ENCODE measurements at regions not wholly inside any gene's neighbourhood (a gene's known extent, or its start where the extent isn't known, plus 50 kb on each side); places are given as distances from the start of the nearest gene placed in this dataset.

DNA sequence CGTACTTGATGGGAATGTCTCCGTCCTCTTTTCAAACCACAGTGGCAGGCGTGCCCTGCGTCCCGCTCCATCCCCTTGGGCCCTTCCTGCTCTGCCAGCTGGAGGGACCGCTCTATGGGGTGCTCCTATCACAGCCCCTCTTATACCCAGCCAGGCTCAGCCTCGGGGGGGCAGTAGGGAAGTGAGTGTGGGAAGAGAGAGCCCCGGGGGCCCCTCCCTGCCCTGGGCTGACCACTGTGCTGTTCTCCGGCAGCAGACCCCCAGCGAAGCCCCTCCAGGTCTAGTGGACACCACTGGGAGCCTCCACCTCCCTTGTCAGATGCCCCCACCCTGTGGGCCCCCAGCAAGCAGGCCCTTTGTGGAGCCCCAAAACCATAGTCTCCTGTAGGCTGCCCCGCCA lies 572.5 kb downstream of the BRD1 start:
- FAIRE-seq, result no peak
- DNase-seq (ENCODE audit: insufficient read length, low spot score), result no peak
- TF ChIP-seq TAF1 (IDR thresholded peaks at IDR 0.05; ENCODE audit: low read depth, low read length) (no peak), SPI1 (IDR thresholded peaks at IDR 0.05; ENCODE audit: low read depth, low read length) (no peak), POU2F2 (IDR thresholded peaks at IDR 0.05; ENCODE audit: low read depth, low read length) (no peak), POLR2AphosphoS5 (IDR thresholded peaks at IDR 0.05; ENCODE audit: low read depth, low read length) (no peak), POLR2A (IDR thresholded peaks at IDR 0.05; ENCODE audit: low read depth, low read length) (no peak), PAX5 (IDR thresholded peaks at IDR 0.05; ENCODE audit: insufficient read depth, low read length, severe bottlenecking) (no peak)

DNA sequence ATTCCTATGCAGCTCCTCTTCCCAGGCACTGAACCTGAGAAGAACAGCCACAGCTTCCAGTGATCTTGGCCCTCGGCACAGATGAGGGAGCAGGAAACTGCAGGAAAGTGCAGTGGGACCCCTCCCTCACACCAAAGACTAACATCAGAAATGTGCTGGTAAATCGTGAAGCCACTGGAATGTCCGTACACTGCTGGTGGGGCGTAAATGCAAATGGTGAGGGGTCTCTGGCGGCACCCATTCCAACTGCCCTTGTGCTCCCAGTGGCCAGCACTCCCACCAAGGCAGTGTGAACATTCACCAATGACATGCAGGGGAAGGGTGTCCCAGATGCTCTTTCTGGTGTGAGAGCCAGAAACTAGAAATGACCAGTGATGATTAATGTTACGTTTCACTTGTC lies 574.0 kb downstream of the BRD1 start:
- DNase-seq (ENCODE audit: insufficient read length, low spot score) (no peak), FAIRE-seq (no peak)
- TF ChIP-seq POLR2A (IDR thresholded peaks at IDR 0.05; ENCODE audit: low read depth, low read length), result no peak
- TF ChIP-seq TAF1 (IDR thresholded peaks at IDR 0.05; ENCODE audit: low read depth, low read length), result no peak
- no peak for TF ChIP-seq POU2F2 (IDR thresholded peaks at IDR 0.05; ENCODE audit: low read depth, low read length)
- TF ChIP-seq POLR2AphosphoS5 (IDR thresholded peaks at IDR 0.05; ENCODE audit: low read depth, low read length), result no peak
- TF ChIP-seq SPI1 (IDR thresholded peaks at IDR 0.05; ENCODE audit: low read depth, low read length), result no peak
- TF ChIP-seq PAX5 (IDR thresholded peaks at IDR 0.05; ENCODE audit: insufficient read depth, low read length, severe bottlenecking), result no peak

DNA sequence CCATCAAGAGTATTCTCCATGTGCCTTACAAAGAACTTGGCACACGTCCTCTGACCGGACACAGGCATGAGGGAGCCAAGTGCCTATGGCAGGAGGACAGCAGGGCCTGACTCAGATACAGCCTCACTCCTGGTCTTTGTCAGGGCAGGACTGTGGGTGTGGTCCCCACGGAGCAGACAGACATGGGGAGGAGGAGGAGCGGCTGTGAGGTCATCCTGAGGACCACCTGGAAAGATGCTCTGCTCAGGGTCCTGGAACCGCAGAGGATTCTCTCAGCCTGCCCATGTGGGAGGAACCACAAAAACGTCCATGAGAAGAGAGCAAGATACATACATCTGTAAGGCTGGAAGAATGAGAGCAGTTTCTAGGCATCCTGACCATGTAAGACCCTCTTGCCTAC lies 576.3 kb downstream of the BRD1 start:
- DNase-seq (ENCODE audit: insufficient read length, low spot score), result no peak
- TF ChIP-seq PAX5 (IDR thresholded peaks at IDR 0.05; ENCODE audit: insufficient read depth, low read length, severe bottlenecking), result no peak
- TF ChIP-seq POLR2AphosphoS5 (IDR thresholded peaks at IDR 0.05; ENCODE audit: low read depth, low read length), result no peak
- no peak for TF ChIP-seq POLR2A (IDR thresholded peaks at IDR 0.05; ENCODE audit: low read depth, low read length)
- no peak for TF ChIP-seq POU2F2 (IDR thresholded peaks at IDR 0.05; ENCODE audit: low read depth, low read length)
- no peak for TF ChIP-seq SPI1 (IDR thresholded peaks at IDR 0.05; ENCODE audit: low read depth, low read length)
- no peak for TF ChIP-seq TAF1 (IDR thresholded peaks at IDR 0.05; ENCODE audit: low read depth, low read length)
- FAIRE-seq, result no peak

DNA sequence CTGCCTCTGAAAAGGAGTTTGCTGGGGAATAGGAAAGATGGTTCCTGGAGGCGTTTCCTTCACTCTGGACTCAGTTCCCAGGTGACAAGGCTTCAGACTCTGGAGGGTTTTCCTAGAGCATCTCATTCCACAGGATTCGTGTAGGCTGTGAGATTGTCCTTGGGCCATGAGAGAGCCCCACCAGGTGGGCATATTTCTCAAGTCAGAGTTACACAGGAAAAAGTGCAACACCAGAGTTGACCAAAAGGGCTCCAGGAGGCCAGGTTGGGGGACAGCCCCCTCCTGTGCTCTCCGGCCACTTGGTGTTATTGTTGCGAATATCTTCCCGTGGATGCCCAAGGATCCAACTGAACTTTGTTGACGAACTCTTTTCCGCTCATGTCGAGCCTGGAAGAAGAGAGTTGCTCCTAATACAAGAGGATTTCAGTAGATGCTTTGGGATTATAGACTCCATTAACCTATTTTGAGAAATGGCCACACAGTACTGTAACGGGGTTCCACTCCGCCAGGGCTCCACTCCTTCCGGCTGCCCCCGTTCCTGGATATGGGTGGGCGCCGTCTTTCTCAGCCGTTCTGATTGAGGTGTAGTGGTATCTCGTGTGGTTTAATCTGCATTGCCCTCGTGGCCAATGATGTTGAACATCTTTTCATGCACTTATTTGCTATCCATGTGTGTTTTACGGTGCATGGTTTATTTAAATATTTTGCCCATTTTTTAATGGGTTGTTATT lies 580.3 kb downstream of the BRD1 start:
- TF ChIP-seq POLR2AphosphoS5 (IDR thresholded peaks at IDR 0.05; ENCODE audit: low read depth, low read length), result no peak
- no peak for TF ChIP-seq POU2F2 (IDR thresholded peaks at IDR 0.05; ENCODE audit: low read depth, low read length)
- no peak for TF ChIP-seq PAX5 (IDR thresholded peaks at IDR 0.05; ENCODE audit: insufficient read depth, low read length, severe bottlenecking)
- TF ChIP-seq SPI1 (IDR thresholded peaks at IDR 0.05; ENCODE audit: low read depth, low read length), result no peak
- TF ChIP-seq POLR2A (IDR thresholded peaks at IDR 0.05; ENCODE audit: low read depth, low read length), result no peak
- TF ChIP-seq TAF1 (IDR thresholded peaks at IDR 0.05; ENCODE audit: low read depth, low read length), result no peak
- no peak for FAIRE-seq
- no peak for DNase-seq (ENCODE audit: insufficient read length, low spot score)

DNA sequence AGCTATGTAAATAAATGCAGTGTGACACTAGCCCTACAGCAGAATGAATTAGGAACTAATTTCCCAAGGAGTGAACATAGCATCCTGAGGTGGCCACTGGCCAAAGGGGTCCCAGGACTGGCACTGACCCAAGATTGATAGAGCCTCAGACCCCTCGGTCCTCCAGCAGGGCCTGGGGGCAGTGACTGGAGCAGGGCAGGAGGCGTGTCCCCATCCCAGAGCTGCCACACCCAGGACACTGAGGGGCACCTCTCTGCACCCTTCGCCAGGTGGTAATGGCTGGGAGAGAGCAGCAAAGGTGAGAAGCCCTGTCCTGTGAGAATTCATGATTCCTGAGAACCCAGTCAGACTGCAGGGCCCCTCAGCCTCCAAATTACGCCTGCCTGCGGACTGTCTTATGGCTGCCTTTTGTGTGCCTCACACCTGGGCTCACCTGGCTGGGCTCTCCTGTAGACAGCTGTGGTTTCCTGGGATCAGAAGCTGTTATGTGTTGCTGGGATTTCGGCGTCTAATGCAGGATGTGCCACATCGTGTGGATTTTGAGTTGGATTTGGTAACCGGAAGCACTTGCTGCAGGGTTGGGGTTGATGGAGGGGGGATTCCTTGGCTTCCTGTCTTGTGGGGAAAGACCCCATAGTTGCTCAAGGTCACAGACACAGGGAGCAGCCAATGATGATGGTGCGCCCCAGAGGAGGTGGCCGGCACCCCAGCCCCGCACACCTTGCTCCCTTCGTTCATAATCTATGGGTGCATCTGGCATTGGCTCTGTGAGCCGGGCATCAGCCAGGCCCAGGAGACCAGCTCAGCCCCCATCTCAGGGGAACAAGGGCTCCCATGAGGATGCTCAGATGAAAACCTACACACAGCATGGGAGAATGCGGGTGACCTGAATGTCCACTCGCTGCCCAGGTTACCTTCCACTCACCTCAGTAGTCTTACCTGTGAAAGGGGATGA lies 582.9 kb downstream of the BRD1 start:
- TF ChIP-seq POU2F2 (IDR thresholded peaks at IDR 0.05; ENCODE audit: low read depth, low read length) (no peak), PAX5 (IDR thresholded peaks at IDR 0.05; ENCODE audit: insufficient read depth, low read length, severe bottlenecking) (no peak), POLR2A (IDR thresholded peaks at IDR 0.05; ENCODE audit: low read depth, low read length) (no peak), TAF1 (IDR thresholded peaks at IDR 0.05; ENCODE audit: low read depth, low read length) (no peak), SPI1 (IDR thresholded peaks at IDR 0.05; ENCODE audit: low read depth, low read length) (no peak), POLR2AphosphoS5 (IDR thresholded peaks at IDR 0.05; ENCODE audit: low read depth, low read length) (no peak)
- DNase-seq (ENCODE audit: insufficient read length, low spot score) (no peak), FAIRE-seq (no peak)

GRCh38 chr22:49243965-49244364 lies 583.7 kb downstream of the BRD1 start:
- FAIRE-seq (no peak), DNase-seq (ENCODE audit: insufficient read length, low spot score) (no peak)
- TF ChIP-seq TAF1 (IDR thresholded peaks at IDR 0.05; ENCODE audit: low read depth, low read length) (no peak), POU2F2 (IDR thresholded peaks at IDR 0.05; ENCODE audit: low read depth, low read length) (no peak), PAX5 (IDR thresholded peaks at IDR 0.05; ENCODE audit: insufficient read depth, low read length, severe bottlenecking) (no peak), POLR2A (IDR thresholded peaks at IDR 0.05; ENCODE audit: low read depth, low read length) (no peak), POLR2AphosphoS5 (IDR thresholded peaks at IDR 0.05; ENCODE audit: low read depth, low read length) (no peak), SPI1 (IDR thresholded peaks at IDR 0.05; ENCODE audit: low read depth, low read length) (no peak)

- FAIRE-seq (no peak), DNase-seq (ENCODE audit: insufficient read length, low spot score) (no peak)
- TF ChIP-seq PAX5 (IDR thresholded peaks at IDR 0.05; ENCODE audit: insufficient read depth, low read length, severe bottlenecking) (no peak), POLR2A (IDR thresholded peaks at IDR 0.05; ENCODE audit: low read depth, low read length) (no peak), SPI1 (IDR thresholded peaks at IDR 0.05; ENCODE audit: low read depth, low read length) (no peak), POLR2AphosphoS5 (IDR thresholded peaks at IDR 0.05; ENCODE audit: low read depth, low read length) (no peak), POU2F2 (IDR thresholded peaks at IDR 0.05; ENCODE audit: low read depth, low read length) (no peak), TAF1 (IDR thresholded peaks at IDR 0.05; ENCODE audit: low read depth, low read length) (no peak)
Observed at GRCh38 chr22:49243335-49243734, 584.3 kb downstream of the BRD1 start.

DNA sequence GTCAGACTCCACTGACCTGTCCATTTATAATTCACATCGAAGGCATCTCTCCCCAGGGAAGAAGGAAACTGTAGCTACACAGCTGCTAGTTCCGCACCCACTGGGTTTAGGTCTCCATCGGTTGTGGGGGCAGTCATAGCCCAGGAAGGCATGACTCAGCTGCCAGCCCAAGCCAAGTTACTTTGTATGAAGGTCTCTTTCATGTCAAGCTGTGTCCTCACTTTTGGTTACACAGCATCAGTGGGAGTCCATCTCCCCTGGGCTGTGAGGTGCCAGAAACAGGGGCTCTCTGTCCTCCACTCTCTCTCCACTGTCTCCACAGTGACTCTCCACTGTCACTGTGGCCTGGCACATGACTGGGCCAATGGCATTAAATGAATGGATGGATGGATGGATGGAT lies 585.2 kb downstream of the BRD1 start:
- DNase-seq (ENCODE audit: insufficient read length, low spot score) (no peak), FAIRE-seq (no peak)
- TF ChIP-seq SPI1 (IDR thresholded peaks at IDR 0.05; ENCODE audit: low read depth, low read length) (no peak), POLR2A (IDR thresholded peaks at IDR 0.05; ENCODE audit: low read depth, low read length) (no peak), POU2F2 (IDR thresholded peaks at IDR 0.05; ENCODE audit: low read depth, low read length) (no peak), POLR2AphosphoS5 (IDR thresholded peaks at IDR 0.05; ENCODE audit: low read depth, low read length) (no peak), TAF1 (IDR thresholded peaks at IDR 0.05; ENCODE audit: low read depth, low read length) (no peak), PAX5 (IDR thresholded peaks at IDR 0.05; ENCODE audit: insufficient read depth, low read length, severe bottlenecking) (no peak)

Measured in GM12891 (cell line).